ENCODE measurements at regions not wholly inside any gene's neighbourhood (a gene's known extent, or its start where the extent isn't known, plus 50 kb on each side); places are given as distances from the start of the nearest gene placed in this dataset.

GRCh38 chr4:58953575-58953974 is 1843.4 kb upstream of the IGFBP7 start:
- TF ChIP-seq MAX (CRISPR knock-in tag; IDR thresholded peaks at IDR 0.05) (no peak), SP1 (CRISPR knock-in tag; conservative IDR thresholded peaks at IDR 0.05) (no peak), CBFB (CRISPR knock-in tag; IDR thresholded peaks at IDR 0.05; ENCODE audit: low read depth) (no peak), CDX4 (CRISPR knock-in tag; IDR thresholded peaks at IDR 0.05; ENCODE audit: borderline replicate concordance) (no peak), CTCF (IDR thresholded peaks at IDR 0.05) (no peak), FOXP1 (CRISPR knock-in tag; IDR thresholded peaks at IDR 0.05; ENCODE audit: borderline replicate concordance) (no peak), ATF1 (CRISPR knock-in tag; IDR thresholded peaks at IDR 0.05) (no peak)
- TF ChIP-seq, protein P1, sequence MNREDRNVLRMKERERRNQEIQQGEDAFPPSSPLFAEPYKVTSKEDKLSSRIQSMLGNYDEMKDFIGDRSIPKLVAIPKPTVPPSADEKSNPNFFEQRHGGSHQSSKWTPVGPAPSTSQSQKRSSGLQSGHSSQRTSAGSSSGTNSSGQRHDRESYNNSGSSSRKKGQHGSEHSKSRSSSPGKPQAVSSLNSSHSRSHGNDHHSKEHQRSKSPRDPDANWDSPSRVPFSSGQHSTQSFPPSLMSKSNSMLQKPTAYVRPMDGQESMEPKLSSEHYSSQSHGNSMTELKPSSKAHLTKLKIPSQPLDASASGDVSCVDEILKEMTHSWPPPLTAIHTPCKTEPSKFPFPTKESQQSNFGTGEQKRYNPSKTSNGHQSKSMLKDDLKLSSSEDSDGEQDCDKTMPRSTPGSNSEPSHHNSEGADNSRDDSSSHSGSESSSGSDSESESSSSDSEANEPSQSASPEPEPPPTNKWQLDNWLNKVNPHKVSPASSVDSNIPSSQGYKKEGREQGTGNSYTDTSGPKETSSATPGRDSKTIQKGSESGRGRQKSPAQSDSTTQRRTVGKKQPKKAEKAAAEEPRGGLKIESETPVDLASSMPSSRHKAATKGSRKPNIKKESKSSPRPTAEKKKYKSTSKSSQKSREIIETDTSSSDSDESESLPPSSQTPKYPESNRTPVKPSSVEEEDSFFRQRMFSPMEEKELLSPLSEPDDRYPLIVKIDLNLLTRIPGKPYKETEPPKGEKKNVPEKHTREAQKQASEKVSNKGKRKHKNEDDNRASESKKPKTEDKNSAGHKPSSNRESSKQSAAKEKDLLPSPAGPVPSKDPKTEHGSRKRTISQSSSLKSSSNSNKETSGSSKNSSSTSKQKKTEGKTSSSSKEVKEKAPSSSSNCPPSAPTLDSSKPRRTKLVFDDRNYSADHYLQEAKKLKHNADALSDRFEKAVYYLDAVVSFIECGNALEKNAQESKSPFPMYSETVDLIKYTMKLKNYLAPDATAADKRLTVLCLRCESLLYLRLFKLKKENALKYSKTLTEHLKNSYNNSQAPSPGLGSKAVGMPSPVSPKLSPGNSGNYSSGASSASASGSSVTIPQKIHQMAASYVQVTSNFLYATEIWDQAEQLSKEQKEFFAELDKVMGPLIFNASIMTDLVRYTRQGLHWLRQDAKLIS (CRISPR knock-in tag; IDR thresholded peaks at IDR 0.05; ENCODE audit: borderline replicate concordance), result no peak
- TF ChIP-seq, protein P2, sequence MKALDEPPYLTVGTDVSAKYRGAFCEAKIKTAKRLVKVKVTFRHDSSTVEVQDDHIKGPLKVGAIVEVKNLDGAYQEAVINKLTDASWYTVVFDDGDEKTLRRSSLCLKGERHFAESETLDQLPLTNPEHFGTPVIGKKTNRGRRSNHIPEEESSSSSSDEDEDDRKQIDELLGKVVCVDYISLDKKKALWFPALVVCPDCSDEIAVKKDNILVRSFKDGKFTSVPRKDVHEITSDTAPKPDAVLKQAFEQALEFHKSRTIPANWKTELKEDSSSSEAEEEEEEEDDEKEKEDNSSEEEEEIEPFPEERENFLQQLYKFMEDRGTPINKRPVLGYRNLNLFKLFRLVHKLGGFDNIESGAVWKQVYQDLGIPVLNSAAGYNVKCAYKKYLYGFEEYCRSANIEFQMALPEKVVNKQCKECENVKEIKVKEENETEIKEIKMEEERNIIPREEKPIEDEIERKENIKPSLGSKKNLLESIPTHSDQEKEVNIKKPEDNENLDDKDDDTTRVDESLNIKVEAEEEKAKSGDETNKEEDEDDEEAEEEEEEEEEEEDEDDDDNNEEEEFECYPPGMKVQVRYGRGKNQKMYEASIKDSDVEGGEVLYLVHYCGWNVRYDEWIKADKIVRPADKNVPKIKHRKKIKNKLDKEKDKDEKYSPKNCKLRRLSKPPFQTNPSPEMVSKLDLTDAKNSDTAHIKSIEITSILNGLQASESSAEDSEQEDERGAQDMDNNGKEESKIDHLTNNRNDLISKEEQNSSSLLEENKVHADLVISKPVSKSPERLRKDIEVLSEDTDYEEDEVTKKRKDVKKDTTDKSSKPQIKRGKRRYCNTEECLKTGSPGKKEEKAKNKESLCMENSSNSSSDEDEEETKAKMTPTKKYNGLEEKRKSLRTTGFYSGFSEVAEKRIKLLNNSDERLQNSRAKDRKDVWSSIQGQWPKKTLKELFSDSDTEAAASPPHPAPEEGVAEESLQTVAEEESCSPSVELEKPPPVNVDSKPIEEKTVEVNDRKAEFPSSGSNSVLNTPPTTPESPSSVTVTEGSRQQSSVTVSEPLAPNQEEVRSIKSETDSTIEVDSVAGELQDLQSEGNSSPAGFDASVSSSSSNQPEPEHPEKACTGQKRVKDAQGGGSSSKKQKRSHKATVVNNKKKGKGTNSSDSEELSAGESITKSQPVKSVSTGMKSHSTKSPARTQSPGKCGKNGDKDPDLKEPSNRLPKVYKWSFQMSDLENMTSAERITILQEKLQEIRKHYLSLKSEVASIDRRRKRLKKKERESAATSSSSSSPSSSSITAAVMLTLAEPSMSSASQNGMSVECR (CRISPR knock-in tag; IDR thresholded peaks at IDR 0.05; ENCODE audit: borderline replicate concordance), result no peak

All from WTC11 (cell line).